Activated naive CD8-positive, alpha-beta T cell treated with anti-CD3 and anti-CD28 coated beads, Interleukin-2, amount 10 ng/mL, durations not matched to agents 7 days and 5 days (primary cell): ENCODE measurements at regions not wholly inside any gene's neighbourhood (a gene's known extent, or its start where the extent isn't known, plus 50 kb on each side); places are given as distances from the start of the nearest gene placed in this dataset.

ENCODE experiments used
- ATAC-seq: fragments of 150-1000 bp; cut with Tn5 transposase; one replicate; pipeline ENCODE4 v1.10.0; 2021; ENCODE audit warnings: low read depth, moderate library complexity
- POLR2A ChIA-PET: fragments of 350-600 bp; sonication (Branson Sonifier 250); formaldehyde crosslinking; loops from one replicate; lab custom pipeline; 2021; ENCODE audit warnings: antibody characterized with exemption; lab: Charles Lee
- DNase-seq: peaks from one replicate; pipeline ENCODE4 v3.0.0; 2021
- H3K27ac Mint-ChIP-seq: one replicate; pipeline ENCODE4 v1.8.0; 2022; ENCODE audit warnings: mild to moderate bottlenecking, mixed read lengths
- H3K27me3 Mint-ChIP-seq: one replicate; pipeline ENCODE4 v1.8.0; 2022; ENCODE audit warnings: mild to moderate bottlenecking, moderate library complexity, mixed read lengths
- H3K36me3 Mint-ChIP-seq: one replicate; pipeline ENCODE4 v1.8.0; 2021; ENCODE audit warnings: mild to moderate bottlenecking, mixed read lengths
- H3K4me1 Mint-ChIP-seq: one replicate; pipeline ENCODE4 v1.8.0; 2021; ENCODE audit warnings: mixed read lengths
- H3K4me3 Mint-ChIP-seq: one replicate; pipeline ENCODE4 v1.8.0; 2022; ENCODE audit warnings: mild to moderate bottlenecking, moderate library complexity, mixed read lengths
- H3K9me3 Mint-ChIP-seq: one replicate; pipeline ENCODE4 v1.8.0; 2021; ENCODE audit warnings: mixed read lengths

DNA sequence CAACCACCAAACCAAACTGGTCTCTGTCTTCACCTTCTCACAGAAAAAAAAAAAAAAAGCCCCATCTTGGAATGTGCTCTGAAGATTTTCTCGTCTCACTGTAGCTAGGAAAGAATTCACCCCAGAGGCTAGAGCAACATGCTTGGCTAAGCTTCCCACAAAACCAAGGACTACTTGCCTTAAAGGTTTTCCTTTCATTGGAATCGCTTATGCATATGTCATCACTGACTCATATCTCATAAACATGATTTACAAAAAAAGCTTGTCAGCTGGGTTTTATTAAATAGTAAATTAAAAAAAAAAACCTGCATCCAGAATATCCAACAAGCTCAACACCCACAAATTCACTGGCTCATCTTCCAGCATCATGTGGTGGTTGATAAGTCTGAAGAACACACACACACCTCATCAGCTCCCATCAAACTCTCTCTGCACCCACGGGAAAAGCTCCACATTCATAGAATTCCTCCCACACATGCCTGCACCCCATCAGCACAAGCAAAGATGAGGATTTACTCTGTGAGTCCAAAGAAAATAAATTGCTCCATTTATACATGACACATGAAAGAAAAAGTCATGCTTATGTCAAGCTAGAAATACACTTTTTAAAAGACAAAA, 182.0 kb upstream of the TRIB2 start:
- Mint-ChIP-seq H3K9me3 (no peaks in the 10 kb centered on the region), H3K36me3 (no peaks in the 10 kb centered on the region), H3K4me3 (peak overlapping the region; percentile 33), H3K4me1 (peaks cover 10% of the 10 kb centered on the region), H3K27me3 (peaks cover 3% of the 10 kb centered on the region), H3K27ac (peak overlapping the region; percentile 9)
- DNase-seq (no peak), ATAC-seq (no peak)
- POLR2A ChIA-PET, result interaction anchor here (0.6 kb wide), 1 partner anchor 30 kb away, joined by 3 read pairs; no protein-coding TSS in a partner anchor

DNA sequence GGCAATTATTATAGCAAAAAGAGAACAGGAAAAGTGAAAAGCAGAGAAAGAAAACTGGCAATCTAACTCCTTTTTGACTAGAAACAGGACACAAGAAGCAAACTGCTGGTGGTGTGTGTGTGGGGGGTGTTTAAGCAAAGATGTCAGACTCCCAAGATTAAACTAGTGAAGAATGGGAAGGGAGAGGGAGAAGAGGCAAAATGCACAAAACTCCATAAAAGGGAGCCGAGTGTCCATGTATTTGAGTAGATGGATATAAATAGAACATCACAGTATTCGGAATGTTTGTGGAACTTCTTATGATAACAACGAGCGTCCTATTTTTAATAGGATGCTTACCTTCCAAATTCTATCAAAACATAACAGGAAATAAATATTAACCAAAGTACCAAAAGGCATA, 179.8 kb upstream of the TRIB2 start:
- ATAC-seq (no peak), DNase-seq (no peak)
- Mint-ChIP-seq H3K4me1 (peaks cover 10% of the 10 kb centered on the region), H3K27ac (no peak overlapping the region), H3K27me3 (peaks cover 3% of the 10 kb centered on the region), H3K36me3 (no peaks in the 10 kb centered on the region), H3K9me3 (no peaks in the 10 kb centered on the region), H3K4me3 (no peak overlapping the region)
- POLR2A ChIA-PET, result no interaction called here

GRCh38 chr2:12538138-12538694, 178.5 kb upstream of the TRIB2 start:
- Mint-ChIP-seq H3K4me1 (peaks cover 8% of the 10 kb centered on the region), H3K9me3 (no peaks in the 10 kb centered on the region), H3K27ac (no peak overlapping the region), H3K36me3 (no peaks in the 10 kb centered on the region), H3K27me3 (peaks cover 2% of the 10 kb centered on the region), H3K4me3 (no peak overlapping the region)
- ATAC-seq (no peak), DNase-seq (no peak)
- POLR2A ChIA-PET, result interaction anchor here (0.6 kb wide), 1 partner anchor 338 kb away, joined by 3 read pairs; no protein-coding TSS in a partner anchor

DNA sequence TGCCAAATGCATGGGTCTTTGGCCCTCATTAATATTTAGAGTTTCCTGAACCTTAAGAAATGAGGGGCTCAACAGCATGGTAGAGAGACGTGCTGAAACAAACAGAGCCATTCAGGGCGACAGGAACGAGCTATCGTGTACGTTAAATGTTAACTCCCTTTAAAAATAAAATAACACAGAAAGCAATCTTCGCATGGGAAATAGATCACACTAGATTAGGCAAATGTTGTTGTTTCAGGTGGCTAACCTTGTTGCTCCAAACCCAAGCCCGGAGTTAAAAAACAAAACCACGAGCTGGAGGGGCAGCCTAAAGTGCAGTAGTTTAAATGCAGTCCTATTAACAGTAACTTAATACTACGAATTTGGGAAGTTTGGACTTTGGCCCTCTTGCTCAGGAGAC, 177.4 kb upstream of the TRIB2 start:
- POLR2A ChIA-PET, result no interaction called here
- Mint-ChIP-seq H3K27me3 (no peaks in the 10 kb centered on the region), H3K4me3 (no peak overlapping the region), H3K36me3 (no peaks in the 10 kb centered on the region), H3K9me3 (no peaks in the 10 kb centered on the region), H3K4me1 (no peaks in the 10 kb centered on the region), H3K27ac (no peak overlapping the region)
- ATAC-seq (no peak), DNase-seq (no peak)

DNA sequence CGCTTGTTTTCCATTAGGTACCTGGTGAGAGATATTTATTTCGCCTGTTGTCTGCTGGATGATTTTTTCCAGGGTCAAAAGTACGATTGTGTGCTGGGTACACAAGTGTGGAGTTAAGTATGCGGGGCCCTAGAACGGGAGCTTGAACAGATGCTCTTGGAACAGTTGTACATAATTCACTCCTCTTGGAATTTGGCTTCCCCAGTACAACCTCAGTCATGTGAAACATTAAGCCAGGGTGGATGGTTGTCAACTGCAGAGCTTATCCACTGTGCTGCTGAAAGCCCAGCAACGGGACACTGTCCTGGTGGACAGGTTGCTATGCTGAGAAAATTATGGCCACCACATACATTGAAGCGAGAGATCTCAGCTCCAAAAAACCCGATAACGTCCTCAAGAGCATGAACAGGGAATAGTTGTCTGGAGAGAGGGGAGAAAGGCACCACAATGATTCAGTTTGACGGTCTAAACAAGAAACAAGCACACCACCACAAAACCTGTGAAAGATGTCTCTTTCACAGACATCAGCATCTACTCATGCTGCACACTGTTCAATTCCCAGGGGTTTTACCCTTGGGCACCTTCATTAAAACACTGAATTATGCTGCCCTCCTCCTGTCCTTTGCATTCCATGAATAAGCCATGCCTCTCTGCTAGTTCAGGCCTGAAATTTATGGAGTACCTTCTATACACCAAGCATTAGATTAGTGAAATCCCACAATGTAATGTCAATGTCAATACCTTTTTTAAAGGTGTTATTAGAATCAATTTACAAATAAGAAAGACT, 176.8 kb upstream of the TRIB2 start:
- no peak for ATAC-seq
- H3K27me3 Mint-ChIP-seq, result no peaks in the 10 kb centered on the region

DNA sequence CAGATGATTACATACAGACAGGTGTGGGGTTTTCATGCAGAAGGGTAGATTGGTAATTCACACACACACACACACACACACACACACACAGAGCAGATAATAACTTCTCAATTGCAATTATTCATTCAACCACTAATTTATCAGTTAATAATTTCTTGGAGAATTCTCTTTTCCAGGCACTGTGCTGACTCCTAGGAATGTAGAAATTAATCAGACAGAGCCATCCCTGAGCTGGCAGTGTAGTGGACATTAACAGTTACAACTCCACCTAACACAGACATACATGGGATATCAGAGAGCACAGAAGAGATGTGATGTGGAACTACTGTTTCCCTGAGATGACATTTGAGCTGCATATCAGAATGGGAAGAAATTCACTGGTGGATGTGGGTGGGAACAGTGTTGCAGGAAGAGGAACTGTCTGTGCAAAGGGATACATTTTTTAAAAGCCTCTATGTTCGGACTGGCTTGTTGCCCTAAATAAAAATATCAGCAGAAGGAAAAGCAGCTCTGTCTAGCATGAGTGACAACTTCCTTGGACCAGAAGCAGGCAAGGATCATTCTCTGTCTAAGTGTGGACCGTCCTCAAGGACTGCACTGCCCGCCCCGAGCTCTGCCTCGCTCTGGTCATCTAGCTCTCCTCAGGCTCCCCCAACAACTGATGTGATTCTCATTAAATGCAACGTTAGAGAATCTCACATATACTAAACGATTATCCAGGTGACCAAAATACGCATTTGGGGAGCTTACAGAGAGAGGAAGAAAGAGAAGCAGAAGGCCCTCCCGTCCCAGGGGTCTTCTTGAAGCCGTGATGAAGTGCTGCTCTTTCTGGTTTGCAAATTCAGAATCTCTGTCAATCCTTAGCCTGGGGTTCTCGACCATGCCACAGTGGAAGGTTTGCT, 173.4 kb upstream of the TRIB2 start:
- H3K27ac Mint-ChIP-seq, result no peak overlapping the region
- POLR2A ChIA-PET, result no interaction called here
- H3K9me3 Mint-ChIP-seq, result no peaks in the 10 kb centered on the region
- DNase-seq, result no peak
- H3K36me3 Mint-ChIP-seq, result no peaks in the 10 kb centered on the region
- no peak overlapping the region for H3K4me3 Mint-ChIP-seq
- no peaks in the 10 kb centered on the region for H3K4me1 Mint-ChIP-seq
- ATAC-seq, result no peak
- no peaks in the 10 kb centered on the region for H3K27me3 Mint-ChIP-seq

More for the DNA sequence above, 176.8 kb upstream of the TRIB2 start:
- no peaks in the 10 kb centered on the region for H3K4me1 Mint-ChIP-seq
- no peak for DNase-seq
- no peak overlapping the region for H3K27ac Mint-ChIP-seq
- no peaks in the 10 kb centered on the region for H3K36me3 Mint-ChIP-seq
- POLR2A ChIA-PET, result no interaction called here
- no peak overlapping the region for H3K4me3 Mint-ChIP-seq
- no peaks in the 10 kb centered on the region for H3K9me3 Mint-ChIP-seq

DNA sequence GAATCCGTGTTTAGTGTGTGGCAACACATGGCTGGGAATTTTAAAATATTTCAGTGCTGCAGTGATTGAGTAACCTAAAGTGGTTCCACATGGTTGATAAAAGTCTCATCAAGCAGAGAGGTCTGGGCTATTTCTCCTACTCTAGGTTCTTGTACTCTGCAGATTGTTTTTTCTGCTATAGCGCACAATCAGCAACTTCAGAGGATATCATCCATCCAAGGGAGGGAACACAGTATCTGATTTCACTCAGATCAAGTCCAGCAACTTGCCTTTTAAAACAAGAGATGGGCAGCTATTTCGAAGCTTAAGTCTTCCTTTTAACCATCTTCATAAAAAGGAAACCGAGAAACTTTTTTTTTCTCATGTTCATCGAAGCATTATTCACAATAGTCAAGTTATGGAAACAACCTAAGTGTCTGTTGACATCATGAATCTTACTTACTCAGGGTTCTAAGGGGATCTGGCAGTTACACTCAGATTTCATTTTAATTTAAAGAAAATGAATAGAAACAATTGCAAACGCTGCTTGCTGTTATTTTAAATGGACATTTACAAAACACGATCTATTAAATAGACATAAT, 172.7 kb upstream of the TRIB2 start:
- Mint-ChIP-seq H3K9me3 (no peaks in the 10 kb centered on the region), H3K27ac (no peak overlapping the region), H3K27me3 (no peaks in the 10 kb centered on the region), H3K4me3 (no peak overlapping the region), H3K36me3 (no peaks in the 10 kb centered on the region), H3K4me1 (no peaks in the 10 kb centered on the region)
- ATAC-seq, result no peak
- DNase-seq, result no peak
- POLR2A ChIA-PET, result no interaction called here

- H3K27me3 Mint-ChIP-seq, result no peaks in the 10 kb centered on the region
- ATAC-seq, result no peak
- H3K27ac Mint-ChIP-seq, result no peak overlapping the region
- no peaks in the 10 kb centered on the region for H3K9me3 Mint-ChIP-seq
- no peaks in the 10 kb centered on the region for H3K36me3 Mint-ChIP-seq
- no peaks in the 10 kb centered on the region for H3K4me1 Mint-ChIP-seq
- POLR2A ChIA-PET, result no interaction called here
- no peak overlapping the region for H3K4me3 Mint-ChIP-seq
- DNase-seq, result no peak
These were observed 169.1 kb upstream of the TRIB2 start for GRCh38 chr2:12547566-12548170.

- DNase-seq (no peak), ATAC-seq (no peak)
- Mint-ChIP-seq H3K4me3 (no peak overlapping the region), H3K27me3 (no peaks in the 10 kb centered on the region), H3K9me3 (no peaks in the 10 kb centered on the region), H3K27ac (no peak overlapping the region), H3K4me1 (no peaks in the 10 kb centered on the region), H3K36me3 (no peaks in the 10 kb centered on the region)
- POLR2A ChIA-PET, result no interaction called here
These were observed 167.8 kb upstream of the TRIB2 start for GRCh38 chr2:12548906-12549305.

DNA sequence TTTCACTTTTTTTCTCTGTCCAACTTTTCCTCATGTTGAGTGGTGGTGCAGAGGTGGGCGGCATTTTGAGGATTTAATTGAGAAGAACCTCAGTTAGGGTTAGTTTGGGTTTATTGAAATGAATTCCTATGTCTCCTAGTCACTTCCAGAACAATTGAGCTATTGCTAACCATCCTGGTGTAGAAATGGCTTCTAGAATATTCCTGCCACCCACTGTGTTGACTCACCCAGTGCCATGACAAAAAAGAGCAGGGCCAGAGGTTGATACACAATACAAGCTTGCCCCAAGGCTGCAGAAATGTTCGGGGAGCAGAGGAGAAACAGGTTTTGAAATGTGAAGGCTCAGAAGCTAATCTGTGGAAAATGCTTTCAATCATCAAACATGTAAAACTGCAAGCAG, 167.1 kb upstream of the TRIB2 start:
- no peaks in the 10 kb centered on the region for H3K9me3 Mint-ChIP-seq
- POLR2A ChIA-PET, result no interaction called here
- H3K4me1 Mint-ChIP-seq, result peaks cover under 1% of the 10 kb centered on the region
- no peaks in the 10 kb centered on the region for H3K27me3 Mint-ChIP-seq
- H3K4me3 Mint-ChIP-seq, result no peak overlapping the region
- ATAC-seq (no peak), DNase-seq (no peak)
- H3K27ac Mint-ChIP-seq, result no peak overlapping the region
- H3K36me3 Mint-ChIP-seq, result no peaks in the 10 kb centered on the region

DNA sequence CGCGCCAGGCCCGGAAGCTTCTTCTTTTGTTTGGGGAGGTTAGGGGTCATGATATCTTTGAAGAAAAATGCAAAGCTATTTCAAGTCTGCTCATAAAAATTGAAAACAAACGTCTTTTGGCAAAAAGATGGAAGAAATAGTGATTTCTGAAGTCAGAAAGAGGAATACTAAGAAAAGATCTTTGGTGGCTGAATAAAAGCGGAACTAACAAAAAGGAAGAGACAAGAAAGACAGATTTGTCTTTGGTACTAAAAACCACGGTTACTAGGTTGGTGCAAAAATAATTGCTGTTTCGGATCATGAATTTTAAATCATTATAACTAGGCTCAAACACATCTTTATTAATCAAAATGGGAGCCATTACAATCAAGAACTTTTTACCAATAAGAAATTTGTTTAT, 164.6 kb upstream of the TRIB2 start:
- H3K9me3 Mint-ChIP-seq, result no peaks in the 10 kb centered on the region
- H3K36me3 Mint-ChIP-seq, result no peaks in the 10 kb centered on the region
- no peak overlapping the region for H3K27ac Mint-ChIP-seq
- H3K4me1 Mint-ChIP-seq, result peaks cover 11% of the 10 kb centered on the region
- H3K4me3 Mint-ChIP-seq, result no peak overlapping the region
- no peaks in the 10 kb centered on the region for H3K27me3 Mint-ChIP-seq
- ATAC-seq (no peak), DNase-seq (no peak)
- POLR2A ChIA-PET, result no interaction called here

GRCh38 chr2:12554224-12555011, 162.3 kb upstream of the TRIB2 start:
- Mint-ChIP-seq H3K4me3 (no peak overlapping the region), H3K4me1 (peaks cover 11% of the 10 kb centered on the region), H3K36me3 (no peaks in the 10 kb centered on the region), H3K27ac (no peak overlapping the region), H3K27me3 (no peaks in the 10 kb centered on the region), H3K9me3 (no peaks in the 10 kb centered on the region)
- POLR2A ChIA-PET, result no interaction called here
- ATAC-seq, result no peak
- no peak for DNase-seq
